ENCODE measurements at regions not wholly inside any gene's neighbourhood (a gene's known extent, or its start where the extent isn't known, plus 50 kb on each side); places are given as distances from the start of the nearest gene placed in this dataset.

DNA sequence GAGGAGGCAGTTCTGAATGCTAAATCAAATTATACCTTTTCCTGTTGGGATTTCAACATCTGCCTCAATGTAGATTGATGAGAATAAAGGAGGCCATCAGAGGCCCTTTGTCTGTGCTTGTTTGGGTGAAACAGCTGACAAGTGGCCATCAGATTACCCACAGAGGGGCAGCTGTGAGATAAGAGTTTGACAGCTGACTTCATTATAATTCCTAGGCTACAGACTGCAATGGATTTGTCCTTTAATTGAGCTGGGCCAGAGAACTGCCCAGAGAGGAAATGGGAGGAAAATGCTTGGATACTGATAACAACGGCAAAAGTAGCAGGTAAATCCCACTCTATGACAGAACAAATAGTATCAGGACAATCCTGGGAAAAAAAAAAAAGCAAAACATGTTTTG lies 649.4 kb downstream of the HDGFL1 start:
- intact Hi-C loops (cut with micrococcal nuclease; ENCODE audit: unreplicated experiment) = no loop called here
- Histone ChIP-seq H3K4me1 (ENCODE audit: insufficient read depth, low read length) (no peaks in the 10 kb centered on the region), H4K20me1 (ENCODE audit: insufficient read depth, low read length) (no peaks in the 10 kb centered on the region), H3K36me3 (replicated peaks in 1 of 2; ENCODE audit: control insufficient read depth in 1 of 2, insufficient read depth in 2 of 2, low read length in 2 of 2) (no peaks in the 10 kb centered on the region), H3K4me2 (ENCODE audit: low read depth, low read length) (no peak overlapping the region), H3K27ac (ENCODE audit: extremely low read length, insufficient read depth, low read length) (no peak overlapping the region), H2AFZ (ENCODE audit: low read length) (no peak overlapping the region), H3K9ac (ENCODE audit: insufficient read depth, low read depth, low read length) (no peak overlapping the region), H3K9me3 (ENCODE audit: low read length) (peaks cover 91% of the 10 kb centered on the region), H3K4me3 (replicated peaks in 1 of 3; ENCODE audit: insufficient read depth in 1 of 3, low read depth in 2 of 3, low read length in 3 of 3) (no peak overlapping the region), H3K27me3 (ENCODE audit: control insufficient read depth in 1 of 2, insufficient read depth in 2 of 2, low read length in 2 of 2) (no peaks in the 10 kb centered on the region), H3K79me2 (ENCODE audit: insufficient read depth, low read length) (no peaks in the 10 kb centered on the region)
- no TSS peak for BruUV-seq (replicated peaks)
- WGBS (ENCODE audit: low lambda C conversion rate) = 0% methylated on average over 1 of the region's 1 CpG
- TF ChIP-seq SOX13 (IDR thresholded peaks at IDR 0.05) = no peak
- TF ChIP-seq SOX13 (CRISPR knock-in tag; conservative IDR thresholded peaks at IDR 0.05 in 1 of 2, IDR thresholded peaks at IDR 0.05 in 1 of 2) = no peak
- POLR2A ChIA-PET = no interaction called here
- ATAC-seq (no peak), FAIRE-seq (no peak), DNase-seq (ENCODE audit: low spot score) (no peak)
- CTCF ChIA-PET (ENCODE audit: low intra/inter-chr PET ratio, low total read pairs) = no interaction called here
- in situ Hi-C loops (cut with HindIII; ENCODE audit: extremely low pct_ligation_motif_present, low pct_unique_long_range_greater_than_20kb) = no loop called here

GRCh38 chr6:23222724-23223123 lies 653.4 kb downstream of the HDGFL1 start:
- Histone ChIP-seq H3K9me3 (ENCODE audit: low read length) (peaks cover 85% of the 10 kb centered on the region), H3K4me3 (replicated peaks in 1 of 3; ENCODE audit: insufficient read depth in 1 of 3, low read depth in 2 of 3, low read length in 3 of 3) (no peak overlapping the region), H2AFZ (ENCODE audit: low read length) (no peak overlapping the region), H4K20me1 (ENCODE audit: insufficient read depth, low read length) (no peaks in the 10 kb centered on the region), H3K27me3 (ENCODE audit: control insufficient read depth in 1 of 2, insufficient read depth in 2 of 2, low read length in 2 of 2) (no peaks in the 10 kb centered on the region), H3K36me3 (replicated peaks in 1 of 2; ENCODE audit: control insufficient read depth in 1 of 2, insufficient read depth in 2 of 2, low read length in 2 of 2) (no peaks in the 10 kb centered on the region), H3K4me2 (ENCODE audit: low read depth, low read length) (no peak overlapping the region), H3K4me1 (ENCODE audit: insufficient read depth, low read length) (no peaks in the 10 kb centered on the region), H3K27ac (ENCODE audit: extremely low read length, insufficient read depth, low read length) (no peak overlapping the region), H3K9ac (ENCODE audit: insufficient read depth, low read depth, low read length) (no peak overlapping the region), H3K79me2 (ENCODE audit: insufficient read depth, low read length) (no peaks in the 10 kb centered on the region)
- intact Hi-C loops (cut with micrococcal nuclease; ENCODE audit: unreplicated experiment) (no loop called here), in situ Hi-C loops (cut with HindIII; ENCODE audit: extremely low pct_ligation_motif_present, low pct_unique_long_range_greater_than_20kb) (no loop called here)
- no peak for ATAC-seq
- DNase-seq (ENCODE audit: low spot score) = no peak
- TF ChIP-seq, protein P1, sequence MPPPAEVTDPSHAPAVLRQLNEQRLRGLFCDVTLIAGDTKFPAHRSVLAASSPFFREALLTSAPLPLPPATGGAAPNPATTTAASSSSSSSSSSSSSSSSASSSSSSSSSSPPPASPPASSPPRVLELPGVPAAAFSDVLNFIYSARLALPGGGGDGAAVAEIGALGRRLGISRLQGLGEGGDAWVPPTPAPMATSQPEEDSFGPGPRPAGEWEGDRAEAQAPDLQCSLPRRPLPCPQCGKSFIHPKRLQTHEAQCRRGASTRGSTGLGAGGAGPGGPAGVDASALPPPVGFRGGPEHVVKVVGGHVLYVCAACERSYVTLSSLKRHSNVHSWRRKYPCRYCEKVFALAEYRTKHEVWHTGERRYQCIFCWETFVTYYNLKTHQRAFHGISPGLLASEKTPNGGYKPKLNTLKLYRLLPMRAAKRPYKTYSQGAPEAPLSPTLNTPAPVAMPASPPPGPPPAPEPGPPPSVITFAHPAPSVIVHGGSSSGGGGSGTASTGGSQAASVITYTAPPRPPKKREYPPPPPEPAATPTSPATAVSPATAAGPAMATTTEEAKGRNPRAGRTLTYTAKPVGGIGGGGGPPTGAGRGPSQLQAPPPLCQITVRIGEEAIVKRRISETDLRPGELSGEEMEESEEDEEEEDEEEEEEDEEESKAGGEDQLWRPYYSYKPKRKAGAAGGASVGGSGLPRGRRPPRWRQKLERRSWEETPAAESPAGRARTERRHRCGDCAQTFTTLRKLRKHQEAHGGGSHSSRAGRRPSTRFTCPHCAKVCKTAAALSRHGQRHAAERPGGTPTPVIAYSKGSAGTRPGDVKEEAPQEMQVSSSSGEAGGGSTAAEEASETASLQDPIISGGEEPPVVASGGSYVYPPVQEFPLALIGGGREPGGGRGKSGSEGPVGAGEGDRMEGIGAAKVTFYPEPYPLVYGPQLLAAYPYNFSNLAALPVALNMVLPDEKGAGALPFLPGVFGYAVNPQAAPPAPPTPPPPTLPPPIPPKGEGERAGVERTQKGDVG (CRISPR knock-in tag; IDR thresholded peaks at IDR 0.05; ENCODE audit: borderline replicate concordance) = no peak
- peak; percentile 53; the same call in 1 of the 2 replicates for TF ChIP-seq CEBPB (IDR thresholded peaks at IDR 0.05; ENCODE audit: borderline replicate concordance, low read depth, low read length)
- no peak for TF ChIP-seq SSRP1 (CRISPR knock-in tag; IDR thresholded peaks at IDR 0.05)
- CTCF ChIA-PET (ENCODE audit: low intra/inter-chr PET ratio, low total read pairs) = no interaction called here
- BruUV-seq (replicated peaks) = no TSS peak
- WGBS (ENCODE audit: low lambda C conversion rate) = 2% methylated on average over 1 of the region's 1 CpG
- no peak for FAIRE-seq
- POLR2A ChIA-PET = no interaction called here

Data from HepG2 (cell line).